ENCODE measurements at regions not wholly inside any gene's neighbourhood (a gene's known extent, or its start where the extent isn't known, plus 50 kb on each side); places are given as distances from the start of the nearest gene placed in this dataset.

GRCh38 chr4:147011411-147011810 lies 65.7 kb upstream of the TTC29 start:
- Histone ChIP-seq H3K4me1 (no peaks in the 10 kb centered on the region), H3K9me3 (no peaks in the 10 kb centered on the region), H3K36me3 (no peaks in the 10 kb centered on the region), H3K27me3 (replicated peaks in 1 of 7) (no peaks in the 10 kb centered on the region), H3K27ac (no peak overlapping the region), H3K4me3 (no peak overlapping the region)
- WGBS, 5 donors: 80 to 85% (median 83%) methylated on average over 8 of the region's 8 CpGs
- TF ChIP-seq POLR2AphosphoS5 (IDR thresholded peaks at IDR 0.05): no peak
- TF ChIP-seq CTCF (IDR thresholded peaks at IDR 0.05 in 8 of 11, conservative IDR thresholded peaks at IDR 0.05 in 3 of 11): no peak
- no peak for TF ChIP-seq POLR2A (IDR thresholded peaks at IDR 0.05)
- DNase-seq: no peak
- intact Hi-C loops (cut with DNase I; ENCODE audit: low total_unique reads): no loop called here

- Histone ChIP-seq H3K36me3 (no peaks in the 10 kb centered on the region), H3K27ac (no peak overlapping the region), H3K9me3 (no peaks in the 10 kb centered on the region), H3K4me1 (no peaks in the 10 kb centered on the region), H3K4me3 (no peak overlapping the region), H3K27me3 (replicated peaks in 1 of 7) (no peaks in the 10 kb centered on the region)
- intact Hi-C loops (cut with DNase I; ENCODE audit: low total_unique reads): no loop called here
- 69 to 79% (median 76%) methylated on average over 5 of the region's 5 CpGs for whole genome bisulfite sequencing, 5 donors
- TF ChIP-seq CTCF (IDR thresholded peaks at IDR 0.05 in 8 of 11, conservative IDR thresholded peaks at IDR 0.05 in 3 of 11) (no peak), POLR2A (IDR thresholded peaks at IDR 0.05) (no peak), POLR2AphosphoS5 (IDR thresholded peaks at IDR 0.05) (no peak)
- DNase-seq: no peak
These were observed 66.5 kb upstream of the TTC29 start for GRCh38 chr4:147012059-147012707.

- H3K4me3 ChIP-seq: no peak overlapping the region
- H3K4me1 ChIP-seq: no peaks in the 10 kb centered on the region
- no peaks in the 10 kb centered on the region for H3K27me3 ChIP-seq (replicated peaks in 1 of 7)
- WGBS, 5 donors: 82 to 100% (median 85%) methylated on average over 1 of the region's 1 CpG
- no peaks in the 10 kb centered on the region for H3K36me3 ChIP-seq
- TF ChIP-seq POLR2A (IDR thresholded peaks at IDR 0.05) (no peak), CTCF (IDR thresholded peaks at IDR 0.05 in 8 of 11, conservative IDR thresholded peaks at IDR 0.05 in 3 of 11) (no peak), POLR2AphosphoS5 (IDR thresholded peaks at IDR 0.05) (no peak)
- no peaks in the 10 kb centered on the region for H3K9me3 ChIP-seq
- intact Hi-C loops (cut with DNase I; ENCODE audit: low total_unique reads): loop anchor here (5.0 kb wide), 1 partner anchor 82 kb away; no protein-coding TSS in a partner anchor
- no peak overlapping the region for H3K27ac ChIP-seq
- DNase-seq: no peak
These were observed 69.3 kb upstream of the TTC29 start for GRCh38 chr4:147014946-147015345.

GRCh38 chr4:147015491-147015890 lies 69.8 kb upstream of the TTC29 start:
- no peaks in the 10 kb centered on the region for H3K36me3 ChIP-seq
- intact Hi-C loops (cut with DNase I; ENCODE audit: low total_unique reads): loop anchor here (5.0 kb wide), 1 partner anchor 82 kb away; no protein-coding TSS in a partner anchor
- no peak overlapping the region for H3K4me3 ChIP-seq
- H3K27me3 ChIP-seq (replicated peaks in 1 of 7): no peaks in the 10 kb centered on the region
- no peak overlapping the region for H3K27ac ChIP-seq
- no peaks in the 10 kb centered on the region for H3K4me1 ChIP-seq
- TF ChIP-seq POLR2AphosphoS5 (IDR thresholded peaks at IDR 0.05): no peak
- no peak for TF ChIP-seq POLR2A (IDR thresholded peaks at IDR 0.05)
- no peak for TF ChIP-seq CTCF (IDR thresholded peaks at IDR 0.05 in 8 of 11, conservative IDR thresholded peaks at IDR 0.05 in 3 of 11)
- no peaks in the 10 kb centered on the region for H3K9me3 ChIP-seq
- WGBS, 5 donors: 66 to 77% (median 69%) methylated on average over 4 of the region's 4 CpGs
- DNase-seq: no peak
